Bronchial epithelial cell (primary cell): ENCODE measurements at regions not wholly inside any gene's neighbourhood (a gene's known extent, or its start where the extent isn't known, plus 50 kb on each side); places are given as distances from the start of the nearest gene placed in this dataset.

ENCODE experiments used
- DNase-seq: peaks from one replicate; pipeline ENCODE4 v3.0.0-alpha.2; 2010; ENCODE audit warnings: low read depth
- FAIRE-seq: peaks from 2 replicates; lab custom pipeline; 2011; peaks lifted over from hg19 to GRCh38; lab: Jason Lieb, UNC
- H3K27me3 ChIP-seq: 2 replicates; pipeline ENCODE4 v1.5.1; 2011; ENCODE audit warnings: low read length; ENCODE audit not compliant: control insufficient read depth, insufficient read depth
- H3K36me3 ChIP-seq: 2 replicates; pipeline ENCODE4 v1.5.1; 2011; ENCODE audit warnings: low read length; ENCODE audit not compliant: control insufficient read depth, insufficient read depth
- H3K4me3 ChIP-seq: 2 replicates; pipeline ENCODE4 v1.5.1; 2011; ENCODE audit warnings: mild to moderate bottlenecking, low read depth, low read length, control low read depth
- CTCF ChIP-seq: IDR thresholded peaks from 2 replicates; pipeline ENCODE4 v1.5.1; 2011; ENCODE audit warnings: mild to moderate bottlenecking, moderate library complexity, low read length, control low read depth, inconsistent platforms; ENCODE audit not compliant: insufficient read depth, severe bottlenecking

DNA sequence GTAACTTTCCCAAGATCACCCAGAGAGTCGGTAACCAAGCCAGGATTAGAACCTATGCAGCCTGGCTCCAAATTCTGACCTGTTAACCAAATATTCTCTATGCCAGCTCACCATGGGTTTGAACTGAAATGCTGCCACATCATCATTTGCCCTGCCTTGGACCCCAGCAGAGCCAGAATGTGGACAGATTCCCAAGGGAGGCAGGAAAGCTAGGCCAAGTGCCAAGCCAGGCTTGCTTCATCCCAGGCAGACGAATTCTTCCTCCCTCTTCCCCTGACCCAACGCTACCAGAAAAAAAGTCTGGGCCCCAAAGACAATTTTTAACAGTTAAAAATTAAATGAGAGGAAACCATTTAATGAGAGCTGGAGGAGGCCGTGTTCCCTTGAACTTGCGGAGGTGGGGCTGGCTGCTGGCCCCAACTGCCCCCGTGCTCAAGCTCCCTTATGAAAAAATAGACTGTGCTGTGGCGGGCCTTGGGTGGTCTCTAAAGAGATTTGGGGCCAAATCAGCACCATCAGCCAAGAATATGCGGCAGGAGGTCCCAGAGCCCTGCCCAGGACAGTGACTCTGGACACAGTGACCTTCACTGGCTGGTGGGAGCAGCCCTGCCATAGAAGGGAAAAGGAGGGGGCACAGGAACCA lies 184.1 kb upstream of the SYT13 start:
- no peak for TF ChIP-seq CTCF
- DNase-seq (no peak), FAIRE-seq (no peak)
- Histone ChIP-seq H3K27me3 (no peaks in the 10 kb centered on the region), H3K4me3 (no peak overlapping the region), H3K36me3 (no peaks in the 10 kb centered on the region)

DNA sequence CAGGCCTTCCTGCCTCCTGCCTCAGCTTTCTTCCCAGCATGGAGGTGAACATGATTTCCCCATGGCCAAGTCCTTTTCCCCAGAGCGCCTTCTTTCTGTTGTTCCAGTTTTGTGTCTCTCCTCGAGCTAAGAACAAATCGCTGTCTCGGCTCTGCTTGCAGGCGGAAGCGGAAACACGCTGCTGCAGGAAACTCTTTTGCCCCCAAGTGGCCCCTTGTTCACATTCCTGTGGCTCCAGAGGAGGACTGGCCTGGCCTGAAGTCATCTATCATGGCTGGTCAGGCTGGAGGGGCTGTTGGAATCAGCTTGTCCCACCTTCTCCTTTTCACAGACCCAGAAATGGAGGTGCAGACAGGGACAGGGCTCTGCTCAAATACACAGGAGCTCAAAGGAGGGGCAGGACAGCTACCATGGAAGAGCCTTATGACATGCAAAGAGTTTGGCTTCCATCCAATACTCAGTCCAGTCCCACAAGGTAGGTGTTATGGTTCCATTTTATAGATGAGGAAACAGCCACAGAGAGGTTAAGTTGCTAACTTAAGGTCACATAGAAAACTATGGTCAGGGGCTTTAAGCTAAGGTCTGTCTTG lies 182.2 kb upstream of the SYT13 start:
- H3K4me3 ChIP-seq, result no peak overlapping the region
- TF ChIP-seq CTCF, result no peak
- FAIRE-seq (no peak), DNase-seq (no peak)
- peaks cover 1% of the 10 kb centered on the region for H3K27me3 ChIP-seq
- H3K36me3 ChIP-seq, result no peaks in the 10 kb centered on the region

DNA sequence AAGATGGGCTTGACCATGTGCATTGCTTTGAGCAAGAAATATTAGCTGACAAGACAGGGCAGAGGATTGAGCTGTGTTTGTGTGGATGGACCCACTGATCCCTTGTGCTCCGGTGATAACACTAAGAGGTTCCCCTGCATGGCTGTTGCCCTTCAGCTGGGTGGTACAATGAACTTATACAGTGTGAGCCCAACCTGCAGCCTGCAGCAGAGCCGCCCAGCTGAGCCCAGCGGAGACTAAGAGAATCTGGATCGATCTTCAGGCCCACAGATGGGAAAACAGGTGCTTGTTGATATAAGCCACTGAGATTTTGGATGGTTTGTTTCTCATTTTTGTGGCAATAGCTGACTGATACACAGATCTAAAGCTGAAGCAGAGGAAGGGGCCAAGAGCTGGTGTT lies 177.4 kb upstream of the SYT13 start:
- DNase-seq (no peak), FAIRE-seq (no peak)
- no peak overlapping the region for H3K4me3 ChIP-seq
- peaks cover 1% of the 10 kb centered on the region for H3K27me3 ChIP-seq
- TF ChIP-seq CTCF, result no peak
- no peaks in the 10 kb centered on the region for H3K36me3 ChIP-seq

GRCh38 chr11:45461514-45461913 lies 175.4 kb upstream of the SYT13 start:
- no peak overlapping the region for H3K4me3 ChIP-seq
- TF ChIP-seq CTCF, result no peak
- DNase-seq (no peak), FAIRE-seq (no peak)
- no peaks in the 10 kb centered on the region for H3K36me3 ChIP-seq
- peaks cover 1% of the 10 kb centered on the region for H3K27me3 ChIP-seq

GRCh38 chr11:45459491-45459890 lies 173.3 kb upstream of the SYT13 start:
- FAIRE-seq (no peak), DNase-seq (no peak)
- Histone ChIP-seq H3K4me3 (no peak overlapping the region), H3K27me3 (peaks cover 1% of the 10 kb centered on the region), H3K36me3 (no peaks in the 10 kb centered on the region)
- no peak for TF ChIP-seq CTCF

GRCh38 chr11:45458269-45458668 lies 172.1 kb upstream of the SYT13 start:
- Histone ChIP-seq H3K36me3 (no peaks in the 10 kb centered on the region), H3K4me3 (no peak overlapping the region), H3K27me3 (no peaks in the 10 kb centered on the region)
- TF ChIP-seq CTCF, result no peak
- no peak for DNase-seq
- FAIRE-seq, result no peak
